SHP77 treated with DMSO at 0.1 percent for 48 hours (cell line): ENCODE measurements at regions not wholly inside any gene's neighbourhood (a gene's known extent, or its start where the extent isn't known, plus 50 kb on each side); places are given as distances from the start of the nearest gene placed in this dataset.

Experiments used
- DNase-seq: peaks from one replicate; lab custom pipeline; 2025; lab: John Stamatoyannopoulos, UW

DNA sequence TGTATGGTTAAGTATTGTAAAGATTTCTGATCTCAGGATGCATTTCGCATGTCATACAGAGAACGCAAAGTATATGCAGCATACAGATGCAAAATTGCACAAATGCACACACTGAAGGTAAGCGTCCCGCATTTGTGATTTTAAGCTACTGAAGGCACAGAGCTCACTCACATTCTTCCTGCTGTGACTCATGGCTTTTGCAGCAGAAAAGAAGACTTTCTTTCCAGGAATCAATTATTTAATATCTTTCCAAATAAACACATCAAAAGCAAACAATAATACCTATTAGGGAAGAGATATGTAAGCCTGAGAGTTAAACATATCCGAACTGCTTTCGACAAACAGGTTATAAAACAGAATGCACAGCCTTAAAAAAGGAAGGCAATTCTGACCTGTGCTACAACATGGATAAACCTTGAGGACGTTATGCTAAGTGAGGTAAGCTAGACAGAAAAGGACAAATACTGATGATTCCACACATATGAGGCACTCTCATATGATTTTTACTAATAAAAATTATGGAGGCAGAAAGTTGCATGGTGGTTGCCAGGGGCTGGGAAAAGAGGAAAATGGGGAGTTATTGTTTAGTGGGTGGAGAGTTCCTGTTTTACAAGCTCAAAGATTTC lies 109.0 kb downstream of the TFAP2A start:
- DNase-seq = no peak

DNA sequence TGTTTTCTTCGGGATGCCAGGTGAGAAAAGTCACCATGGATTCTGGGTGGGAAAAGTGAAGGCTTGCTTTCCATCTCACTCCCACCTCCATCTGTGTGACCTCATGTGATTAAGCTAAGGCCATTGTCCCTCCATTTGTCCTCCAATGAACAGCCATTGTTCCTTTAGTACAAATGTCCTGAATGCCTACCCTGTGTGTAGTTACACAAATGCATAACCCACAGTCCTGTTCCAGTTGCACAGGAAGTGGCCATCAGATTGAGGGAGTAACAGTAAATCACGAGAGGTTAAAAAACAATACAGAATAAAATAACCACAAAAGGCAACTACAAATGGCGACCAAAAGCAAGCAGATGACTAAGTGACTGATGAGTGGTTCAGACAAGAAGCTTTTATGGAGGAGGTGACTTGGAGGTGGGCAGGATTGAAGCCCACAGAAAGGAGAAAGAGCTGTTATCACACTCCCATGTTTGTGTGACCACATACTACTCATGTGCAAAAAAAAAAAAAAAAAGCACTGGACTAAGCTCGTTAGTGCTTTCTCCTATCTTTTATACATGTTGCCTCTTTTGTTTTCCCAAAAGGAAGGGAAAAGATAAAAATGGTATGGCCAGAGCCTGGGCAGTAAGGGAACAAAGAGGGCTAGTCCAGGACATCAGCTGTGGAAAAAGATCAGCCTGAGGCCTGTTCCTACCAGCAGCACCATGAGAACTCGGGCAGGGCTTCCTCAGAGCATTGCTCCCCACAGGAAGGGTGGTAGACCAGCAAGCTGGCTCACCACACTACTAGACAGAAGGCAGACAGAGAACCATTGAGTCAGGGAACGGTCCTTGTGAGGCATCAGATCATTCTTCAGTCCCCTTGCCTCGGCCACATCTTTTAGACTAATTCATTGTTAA lies 111.0 kb downstream of the TFAP2A start:
- DNase-seq = no peak

- DNase-seq = no peak
Measured at GRCh38 chr6:10302566-10303235, 112.2 kb downstream of the TFAP2A start.

GRCh38 chr6:10300071-10300470 lies 114.8 kb downstream of the TFAP2A start:
- no peak for DNase-seq

GRCh38 chr6:10297832-10298231 lies 117.0 kb downstream of the TFAP2A start:
- no peak for DNase-seq

DNA sequence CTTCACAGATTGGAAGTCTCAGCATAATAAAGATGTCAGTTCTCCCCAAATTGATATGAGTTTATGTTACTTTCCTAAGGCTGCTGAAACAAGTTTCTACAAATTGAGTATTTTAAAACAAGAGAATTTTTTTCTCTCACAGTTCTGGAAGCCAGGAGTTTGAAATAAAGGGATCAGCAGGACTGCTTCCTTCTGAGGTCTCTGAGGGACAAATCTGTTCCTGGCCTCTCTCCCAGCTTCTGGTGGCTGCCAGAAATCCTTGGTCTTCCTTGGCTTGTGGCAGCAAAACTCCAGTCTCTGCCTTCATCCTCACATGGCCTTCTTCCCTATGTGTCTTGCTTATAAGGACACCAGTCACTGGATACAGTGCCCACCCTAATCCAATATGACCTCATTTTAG lies 136.1 kb downstream of the TFAP2A start:
- no peak for DNase-seq

DNA sequence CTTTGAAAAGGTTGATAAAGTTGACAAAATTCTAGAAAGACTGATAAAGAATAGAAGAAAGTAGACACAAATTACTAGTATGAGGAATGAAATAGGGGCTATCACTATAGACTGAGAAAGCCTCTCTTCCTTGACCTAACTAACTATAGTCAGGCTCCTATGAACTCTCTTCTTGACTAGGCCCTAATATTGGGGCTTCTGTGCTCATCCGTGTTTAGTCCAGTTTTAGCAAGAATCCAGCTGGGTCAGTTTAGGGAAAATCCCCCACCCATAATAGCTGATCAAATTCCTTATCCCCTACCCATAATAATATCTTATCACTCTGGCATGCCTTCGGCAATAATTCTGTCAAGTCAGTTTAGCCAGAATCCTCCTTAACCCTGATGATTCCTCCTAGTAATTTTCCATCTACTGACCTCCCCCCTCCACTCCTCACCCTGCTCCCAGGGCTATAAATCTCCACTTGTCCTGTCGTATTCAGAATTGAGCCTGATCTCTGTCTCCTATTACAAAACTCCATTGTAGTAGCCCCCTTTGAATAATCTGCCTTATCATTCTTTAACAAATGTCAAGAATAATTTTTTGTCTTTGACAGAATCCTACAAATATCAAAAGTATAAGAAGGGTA lies 138.1 kb downstream of the TFAP2A start:
- DNase-seq = no peak

GRCh38 chr6:10276106-10276505 lies 138.8 kb downstream of the TFAP2A start:
- no peak for DNase-seq

DNA sequence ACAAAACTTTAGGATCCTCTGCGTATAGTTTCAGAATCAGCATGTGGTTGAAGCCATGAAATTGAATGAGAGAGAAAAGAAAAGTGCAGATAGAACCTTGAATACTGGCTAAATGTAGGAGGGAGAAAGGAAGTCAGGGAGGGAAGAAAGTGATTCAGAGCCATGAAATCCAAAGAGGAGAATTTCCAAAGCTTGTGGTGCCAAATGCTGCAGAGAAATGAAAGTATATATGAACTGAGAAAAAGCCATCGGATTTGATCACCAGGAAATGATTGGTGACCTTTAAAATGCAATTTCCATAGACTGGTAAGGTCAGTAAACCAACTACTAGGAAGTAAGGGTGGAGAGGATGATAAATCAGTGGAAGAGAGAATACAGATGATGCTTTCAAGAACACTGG lies 142.3 kb downstream of the TFAP2A start:
- no peak for DNase-seq

DNA sequence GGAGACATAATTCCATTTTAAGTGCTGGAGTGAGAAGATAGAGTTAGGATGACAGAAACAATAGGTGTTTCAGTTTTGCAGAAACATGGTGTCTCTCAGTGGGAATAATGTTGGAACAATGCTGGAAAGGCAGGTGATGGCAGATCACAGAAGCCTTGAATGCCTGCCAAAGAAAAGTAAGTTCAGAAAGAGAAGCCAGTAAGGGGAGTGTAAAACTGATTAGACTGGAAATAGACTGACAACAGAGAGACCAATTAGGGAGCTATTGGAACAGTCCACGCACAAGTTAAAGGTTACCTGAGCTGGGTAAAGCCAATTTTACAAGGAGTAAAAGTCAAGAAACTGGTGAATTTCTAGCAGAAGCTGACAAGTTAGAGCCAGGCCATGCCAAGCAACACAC lies 142.9 kb downstream of the TFAP2A start:
- no peak for DNase-seq

GRCh38 chr6:10269814-10270472 lies 144.9 kb downstream of the TFAP2A start:
- DNase-seq = no peak

DNA sequence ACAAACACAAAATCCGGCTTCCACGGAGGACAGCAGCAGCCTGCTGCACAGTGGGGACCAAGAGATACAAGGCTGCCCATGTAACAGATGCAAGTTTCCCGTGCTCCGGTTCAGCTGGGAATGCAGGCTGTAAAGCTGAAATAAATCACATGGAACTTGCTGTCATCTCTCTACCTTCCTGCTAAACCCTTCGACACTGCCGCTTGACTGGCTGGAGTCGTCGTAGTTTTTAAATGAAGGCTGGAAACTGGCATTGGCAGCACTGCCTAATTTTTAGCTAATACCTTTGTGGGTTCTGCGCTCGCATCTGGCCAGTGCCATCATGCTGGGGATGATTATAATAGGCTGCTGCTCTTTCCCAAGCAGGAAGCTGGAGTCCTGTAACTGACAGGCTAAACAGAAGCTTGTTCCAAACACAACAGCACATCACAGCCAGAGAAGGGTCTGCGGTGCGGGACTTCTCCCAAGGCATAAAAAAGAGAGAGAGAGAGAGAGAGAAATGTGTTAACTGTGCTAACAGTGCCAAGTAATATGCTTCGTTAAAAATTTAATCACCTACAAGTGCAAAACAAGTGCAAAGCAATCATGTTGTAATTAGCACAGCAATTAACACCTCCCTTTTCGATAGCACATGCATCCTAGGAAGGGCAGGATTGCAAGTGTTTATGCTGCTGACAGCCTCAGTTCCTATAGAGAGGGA lies 146.1 kb downstream of the TFAP2A start:
- no peak for DNase-seq

DNA sequence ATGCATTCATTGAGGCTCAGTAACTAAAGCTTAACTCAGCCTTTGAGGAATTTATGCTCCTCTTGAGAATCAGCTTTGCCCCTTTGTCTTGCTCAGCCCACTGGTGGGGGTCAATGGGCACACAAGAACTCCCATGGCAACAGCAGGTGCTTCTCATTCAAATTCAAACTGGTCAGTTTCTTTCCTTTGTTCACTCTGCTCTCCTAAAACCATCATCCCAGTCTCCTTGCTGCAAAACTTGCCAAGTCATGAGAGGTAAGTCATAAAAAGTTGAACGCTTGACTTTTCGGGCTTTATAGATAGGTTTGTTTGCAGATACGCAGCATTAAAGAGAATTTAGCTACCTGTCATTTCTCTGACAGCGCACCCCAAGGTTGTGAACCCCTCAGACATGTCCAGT lies 146.8 kb downstream of the TFAP2A start:
- DNase-seq = no peak

DNA sequence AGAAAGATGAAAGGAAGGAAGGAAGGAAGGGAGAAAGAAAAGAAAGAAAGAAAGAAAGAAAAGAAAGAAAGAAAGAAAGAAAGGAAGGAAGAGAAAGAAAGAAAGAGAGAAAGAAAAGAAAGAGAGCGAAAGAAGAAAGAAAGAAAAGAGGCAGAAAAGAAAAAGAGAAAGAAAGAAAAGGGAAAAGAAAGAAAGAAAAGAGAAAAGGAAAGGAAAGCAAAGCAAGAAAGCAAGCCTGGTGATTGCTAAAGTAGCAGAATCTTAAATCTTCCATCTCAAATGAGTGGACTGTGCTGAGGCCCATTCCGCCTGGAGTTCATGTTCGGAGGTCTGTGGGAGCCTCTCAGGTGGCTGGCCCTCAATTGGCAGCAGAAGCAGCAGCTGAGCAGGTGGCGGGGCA lies 148.4 kb downstream of the TFAP2A start:
- no peak for DNase-seq

- no peak for DNase-seq
Measured at GRCh38 chr6:10266061-10266460, 148.8 kb downstream of the TFAP2A start.

GRCh38 chr6:10262505-10262904 lies 152.4 kb downstream of the TFAP2A start:
- DNase-seq = no peak

- no peak for DNase-seq
Measured at GRCh38 chr6:10259671-10260070, 155.2 kb downstream of the TFAP2A start.

DNA sequence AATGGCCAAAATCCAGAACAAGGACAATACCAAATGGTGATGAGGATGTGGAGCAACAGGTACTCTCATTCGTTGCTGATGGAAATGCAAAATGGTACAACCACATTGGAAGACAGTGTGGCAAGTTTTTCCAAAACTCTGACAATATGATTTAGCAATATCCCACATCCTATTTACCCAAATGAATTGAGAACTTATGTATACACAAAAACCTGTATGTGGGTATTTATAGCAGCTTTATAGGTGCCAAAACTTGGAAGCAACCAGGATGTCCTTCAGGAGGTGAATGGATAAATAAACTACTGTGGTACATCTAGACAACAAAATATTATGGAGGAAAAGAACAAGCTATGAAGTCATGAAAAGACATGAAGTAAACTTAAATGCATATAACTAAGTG lies 156.5 kb downstream of the TFAP2A start:
- DNase-seq = no peak

DNA sequence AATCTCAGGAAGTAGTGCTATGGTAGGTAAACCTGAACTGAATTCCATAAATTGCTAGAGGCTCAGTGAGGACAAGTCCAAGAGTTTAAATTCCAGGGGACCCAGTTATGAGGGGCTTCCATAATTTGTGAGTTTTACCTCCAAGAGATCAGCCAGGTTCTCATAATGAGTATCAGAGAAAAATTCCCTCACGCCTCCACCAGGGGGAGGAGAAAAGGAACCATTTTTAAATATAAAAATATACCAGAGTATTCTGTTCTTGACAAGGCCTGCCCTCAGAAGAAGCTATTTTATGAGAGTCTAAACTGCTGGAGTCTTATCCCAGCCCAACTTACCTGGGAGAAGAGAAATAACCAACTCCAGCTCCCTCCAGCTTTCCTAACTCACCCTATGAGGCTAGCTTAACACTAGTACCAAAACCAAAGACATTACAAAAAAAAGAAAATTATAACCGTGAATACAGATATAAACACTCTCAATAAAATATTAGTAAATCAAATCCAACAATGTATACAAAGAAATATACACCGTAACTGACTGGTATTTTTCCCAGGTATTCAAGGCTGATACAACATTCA lies 158.7 kb downstream of the TFAP2A start:
- no peak for DNase-seq

- DNase-seq = no peak
Measured at GRCh38 chr6:10250655-10251220, 164.1 kb downstream of the TFAP2A start.

- DNase-seq = no peak
Measured at GRCh38 chr6:10248378-10248843, 166.5 kb downstream of the TFAP2A start.
